Stimulated activated naive CD8-positive, alpha-beta T cell treated with anti-CD3 and anti-CD28 coated beads, Interleukin-15, amount 100 ng/mL, for 72 hours (primary cell): ENCODE measurements at regions not wholly inside any gene's neighbourhood (a gene's known extent, or its start where the extent isn't known, plus 50 kb on each side); places are given as distances from the start of the nearest gene placed in this dataset.

Experiments
- ATAC-seq: fragments of 150-1000 bp; cut with Tn5 transposase; 2 replicates; pipeline ENCODE4 v1.10.0; 2021; ENCODE audit warnings: mild to moderate bottlenecking, moderate library complexity
- DNase-seq, 2 donors: peaks; one replicate each; pipeline ENCODE4 v3.0.0; 2021 to 2022
- H3K27ac Mint-ChIP-seq, 2 donors: one replicate each; pipeline ENCODE4 v1.8.0; 2022; ENCODE audit warnings: mild to moderate bottlenecking in 2 of 2, mixed read lengths in 2 of 2, moderate library complexity in 2 of 2
- H3K27me3 Mint-ChIP-seq: one replicate; pipeline ENCODE4 v1.8.0; 2022; ENCODE audit warnings: mixed read lengths
- H3K4me1 Mint-ChIP-seq: one replicate; pipeline ENCODE4 v1.8.0; 2022; ENCODE audit warnings: mild to moderate bottlenecking, mixed read lengths
- H3K4me3 Mint-ChIP-seq, 2 donors: one replicate each; pipeline ENCODE4 v1.8.0; 2022; ENCODE audit warnings: mild to moderate bottlenecking in 2 of 2, mixed read lengths in 2 of 2, moderate library complexity in 1 of 2
- H3K9me3 Mint-ChIP-seq, 2 donors: one replicate each; pipeline ENCODE4 v1.8.0; 2022; ENCODE audit warnings: mixed read lengths in 2 of 2

GRCh38 chr4:182188622-182189021 lies 54.6 kb upstream of the TENM3 start:
- no peak overlapping the region for H3K4me3 Mint-ChIP-seq
- H3K9me3 Mint-ChIP-seq, result no peaks in the 10 kb centered on the region
- no peak overlapping the region for H3K27ac Mint-ChIP-seq
- no peak for ATAC-seq
- no peaks in the 10 kb centered on the region for H3K4me1 Mint-ChIP-seq
- DNase-seq, result no peak
- no peaks in the 10 kb centered on the region for H3K27me3 Mint-ChIP-seq

GRCh38 chr4:182189103-182189878 lies 53.9 kb upstream of the TENM3 start:
- ATAC-seq, result no peak

GRCh38 chr4:182190306-182190705 lies 52.9 kb upstream of the TENM3 start:
- ATAC-seq (no peak), DNase-seq (no peak)
- Mint-ChIP-seq H3K4me3 (no peak overlapping the region), H3K9me3 (no peaks in the 10 kb centered on the region), H3K4me1 (no peaks in the 10 kb centered on the region), H3K27ac (no peak overlapping the region), H3K27me3 (no peaks in the 10 kb centered on the region)

More at GRCh38 chr4:182189103-182189878, 53.9 kb upstream of the TENM3 start:
- no peaks in the 10 kb centered on the region for H3K27me3 Mint-ChIP-seq
- H3K4me3 Mint-ChIP-seq, result no peak overlapping the region
- H3K27ac Mint-ChIP-seq, result no peak overlapping the region
- no peaks in the 10 kb centered on the region for H3K4me1 Mint-ChIP-seq
- no peaks in the 10 kb centered on the region for H3K9me3 Mint-ChIP-seq
- DNase-seq, result no peak

- Mint-ChIP-seq H3K27ac (no peak overlapping the region), H3K4me1 (no peaks in the 10 kb centered on the region), H3K4me3 (no peak overlapping the region), H3K9me3 (no peaks in the 10 kb centered on the region), H3K27me3 (no peaks in the 10 kb centered on the region)
- no peak for ATAC-seq
- DNase-seq, result no peak
These were observed 50.6 kb upstream of the TENM3 start for GRCh38 chr4:182192511-182193181.

GRCh38 chr4:182193311-182193710 lies 49.9 kb upstream of the TENM3 start:
- H3K4me3 Mint-ChIP-seq, result no peak overlapping the region
- no peak for ATAC-seq
- no peaks in the 10 kb centered on the region for H3K27me3 Mint-ChIP-seq
- no peak overlapping the region for H3K27ac Mint-ChIP-seq
- H3K4me1 Mint-ChIP-seq, result no peaks in the 10 kb centered on the region
- no peaks in the 10 kb centered on the region for H3K9me3 Mint-ChIP-seq
- no peak for DNase-seq
